H1 (cell line): ENCODE measurements at regions not wholly inside any gene's neighbourhood (a gene's known extent, or its start where the extent isn't known, plus 50 kb on each side); places are given as distances from the start of the nearest gene placed in this dataset.

ENCODE experiments used
- CTCF ChIA-PET: fragments of 300-600 bp; sonication (Branson Sonifier 250); formaldehyde crosslinking; loops from one replicate; lab custom pipeline; 2021; ENCODE audit not compliant: partially characterized antibody; lab: Charles Lee
- POLR2A ChIA-PET: fragments of 300-600 bp; sonication (Branson Sonifier 250); formaldehyde crosslinking; loops from one replicate; lab custom pipeline; 2021; ENCODE audit warnings: inconsistent platforms; ENCODE audit not compliant: partially characterized antibody; lab: Charles Lee
- DNase-seq, 2 experiments: peaks; one replicate each; pipeline versions ENCODE4 v3.0.0 to v3.0.0-alpha.2; 2010 to 2022; ENCODE audit warnings: low spot score in 2 of 2, low read depth in 1 of 2, mixed read lengths in 1 of 2
- FAIRE-seq: peaks from 2 replicates; lab custom pipeline; 2011; peaks lifted over from hg19 to GRCh38; lab: Jason Lieb, UNC
- H2AFZ ChIP-seq: 2 replicates; pipeline ENCODE4 v1.8.1; 2012; ENCODE audit warnings: low read length, inconsistent platforms
- H2AK5ac ChIP-seq: 2 replicates; pipeline ENCODE4 v1.6.1; 2013; ENCODE audit warnings: low read depth, low read length
- H2BK120ac ChIP-seq: replicated peaks from 2 replicates; pipeline ENCODE3; 2013; ENCODE audit warnings: low read depth, low read length, inconsistent platforms
- H2BK12ac ChIP-seq: 2 replicates; pipeline ENCODE4 v1.6.1; 2013; ENCODE audit warnings: low read depth, low read length
- H2BK15ac ChIP-seq: 2 replicates; pipeline ENCODE4 v1.6.1; 2013; ENCODE audit warnings: low read length
- H2BK20ac ChIP-seq: 2 replicates; pipeline ENCODE4 v1.6.1; 2013; ENCODE audit warnings: low read length
- H2BK5ac ChIP-seq: 2 replicates; pipeline ENCODE4 v1.6.1; 2013; ENCODE audit warnings: low read depth, low read length
- H3K14ac ChIP-seq: 2 replicates; pipeline ENCODE4 v1.6.1; 2013; ENCODE audit warnings: inconsistent platforms; ENCODE audit not compliant: insufficient read length
- H3K18ac ChIP-seq: 2 replicates; pipeline ENCODE4 v1.6.1; 2013; ENCODE audit warnings: low read length; ENCODE audit errors: extremely low read depth
- H3K23ac ChIP-seq: 2 replicates; pipeline ENCODE4 v1.6.1; 2013; ENCODE audit warnings: inconsistent platforms; ENCODE audit not compliant: insufficient read length
- H3K23me2 ChIP-seq: 2 replicates; pipeline ENCODE4 v1.6.1; 2013; ENCODE audit warnings: low read depth, low read length
- H3K27ac ChIP-seq: 2 replicates; pipeline ENCODE4 v1.6.1; 2011; ENCODE audit warnings: low read depth, low read length, inconsistent platforms
- H3K27me3 ChIP-seq, 4 experiments: replicated peaks in 1 of 4; 1 replicate in 1 of 4; 2 replicates in 3 of 4; pipeline versions ENCODE4 v1.6.1 to v1.8.1; 2011 to 2013; ENCODE audit warnings: low read length in 3 of 4, mild to moderate bottlenecking in 3 of 4, inconsistent platforms in 2 of 4, mixed read lengths in 2 of 4, moderate library complexity in 1 of 4; ENCODE audit not compliant: control insufficient read depth in 3 of 4, insufficient read depth in 3 of 4; ENCODE audit errors: extremely low read depth in 1 of 4
- H3K36me3 ChIP-seq, 4 experiments: 2 replicates each; pipeline versions ENCODE4 v1.6.1 to v1.8.1; 2011 to 2013; ENCODE audit warnings: mild to moderate bottlenecking in 4 of 4, low read length in 3 of 4, moderate library complexity in 2 of 4, control low read depth in 1 of 4, inconsistent platforms in 1 of 4; ENCODE audit not compliant: insufficient read depth in 4 of 4, control insufficient read depth in 2 of 4
- H3K4ac ChIP-seq: replicated peaks from 2 replicates; pipeline ENCODE3; 2013; ENCODE audit warnings: low read length, low read depth, mixed read lengths, inconsistent platforms; ENCODE audit not compliant: insufficient read length
- H3K4me1 ChIP-seq, 4 experiments: replicated peaks in 1 of 4; 1 replicate in 1 of 4; 2 replicates in 3 of 4; pipeline versions ENCODE4 v1.6.1 to v1.8.1; 2011 to 2013; ENCODE audit warnings: low read length in 3 of 4, inconsistent platforms in 2 of 4, mixed read lengths in 1 of 4; ENCODE audit not compliant: insufficient read depth in 4 of 4, control insufficient read depth in 3 of 4
- H3K4me2 ChIP-seq, 2 experiments: 2 replicates each; pipeline versions ENCODE4 v1.6.1 to v1.8.1; 2011 to 2013; ENCODE audit warnings: low read depth in 2 of 2, low read length in 2 of 2, control low read depth in 1 of 2, inconsistent platforms in 1 of 2, mild to moderate bottlenecking in 1 of 2; ENCODE audit not compliant: insufficient read depth in 1 of 2
- H3K4me3 ChIP-seq, 4 experiments: fragments of 200-600, 300-600 bp in 1 of 4; sonication (generic), shearing (Covaris generic), sonication (Bioruptor Twin) in 1 of 4; 2 replicates each; pipeline versions ENCODE4 v1.5.1 to v1.8.1; 2011 to 2016; ENCODE audit warnings: low read length in 4 of 4, low read depth in 3 of 4, control low read depth in 2 of 4, inconsistent platforms in 2 of 4, mild to moderate bottlenecking in 2 of 4, mixed read lengths in 1 of 4, moderate library complexity in 1 of 4; ENCODE audit not compliant: insufficient read depth in 2 of 4; ENCODE audit errors: extremely low read depth in 1 of 4
- H3K56ac ChIP-seq: replicated peaks from 2 replicates; pipeline ENCODE3; 2013; ENCODE audit warnings: low read depth, mild to moderate bottlenecking, mixed read lengths, low read length, inconsistent platforms; ENCODE audit not compliant: insufficient read length
- H3K79me1 ChIP-seq: 2 replicates; pipeline ENCODE4 v1.6.1; 2013; ENCODE audit warnings: low read depth, low read length, control low read depth
- H3K79me2 ChIP-seq, 2 experiments: 2 replicates each; pipeline versions ENCODE4 v1.6.1 to v1.8.1; 2012 to 2013; ENCODE audit warnings: low read length in 2 of 2, mild to moderate bottlenecking in 2 of 2, inconsistent platforms in 1 of 2; ENCODE audit not compliant: insufficient read depth in 2 of 2, control insufficient read depth in 1 of 2
- H3K9ac ChIP-seq, 4 experiments: replicated peaks in 1 of 4; 1 replicate in 1 of 4; 2 replicates in 3 of 4; pipeline versions ENCODE4 v1.6.1 to v1.8.1; 2011 to 2013; ENCODE audit warnings: low read depth in 3 of 4, low read length in 3 of 4, control low read depth in 2 of 4, mild to moderate bottlenecking in 2 of 4, moderate library complexity in 2 of 4, inconsistent platforms in 1 of 4; ENCODE audit errors: extremely low read depth in 1 of 4
- H3K9me3 ChIP-seq, 2 experiments: 2 replicates each; pipeline versions ENCODE4 v1.6.1 to v1.8.1; 2012 to 2013; ENCODE audit warnings: mild to moderate bottlenecking in 2 of 2, moderate library complexity in 2 of 2, control low read depth in 1 of 2, inconsistent platforms in 1 of 2, low read depth in 1 of 2, low read length in 1 of 2, mixed read lengths in 1 of 2; ENCODE audit not compliant: insufficient read depth in 2 of 2
- H4K20me1 ChIP-seq, 2 experiments: replicated peaks in 1 of 2; 2 replicates each; pipeline versions ENCODE3 to v1.8.1; 2011 to 2013; ENCODE audit warnings: inconsistent platforms in 2 of 2, low read length in 2 of 2, mild to moderate bottlenecking in 1 of 2; ENCODE audit not compliant: insufficient read depth in 2 of 2, control insufficient read depth in 1 of 2
- H4K5ac ChIP-seq: 2 replicates; pipeline ENCODE4 v1.6.1; 2013; ENCODE audit warnings: low read length, low read depth, mixed read lengths, inconsistent platforms; ENCODE audit not compliant: insufficient read length
- H4K8ac ChIP-seq: 2 replicates; pipeline ENCODE4 v1.8.0; 2013; ENCODE audit warnings: mild to moderate bottlenecking, moderate library complexity, low read length, inconsistent platforms; ENCODE audit not compliant: insufficient read depth; ENCODE audit errors: extremely low read depth
- H4K91ac ChIP-seq: replicated peaks from 2 replicates; pipeline ENCODE3; 2013; ENCODE audit warnings: low read length, mixed read lengths, inconsistent platforms; ENCODE audit not compliant: insufficient read length
- CBX8 ChIP-seq: fragments of 300-800, 300-1000 bp; sonication (generic); IDR thresholded peaks from 2 replicates; pipeline ENCODE4 v1.7.1; 2016; ENCODE audit warnings: low read depth, low read length, borderline replicate concordance
- CREB1 ChIP-seq: IDR thresholded peaks from 2 replicates; pipeline ENCODE4 v1.6.1; 2012; ENCODE audit warnings: inconsistent platforms
- CTBP2 ChIP-seq: IDR thresholded peaks from 2 replicates; pipeline ENCODE4 v1.7.0; 2011; ENCODE audit warnings: borderline replicate concordance, mild to moderate bottlenecking, moderate library complexity, mixed read lengths, low read length; ENCODE audit not compliant: insufficient read depth, insufficient read length
- EGR1 ChIP-seq: IDR thresholded peaks from 2 replicates; pipeline ENCODE4 v1.6.1; 2011; ENCODE audit warnings: low read depth, low read length, borderline replicate concordance
- EP300 ChIP-seq, 2 experiments: IDR thresholded peaks; 1 replicate in 1 of 2; 2 replicates in 1 of 2; pipeline ENCODE4 v1.6.1; 2011 to 2012; ENCODE audit warnings: low read depth in 2 of 2, low read length in 2 of 2, mild to moderate bottlenecking in 2 of 2, borderline replicate concordance in 1 of 2, inconsistent platforms in 1 of 2, moderate library complexity in 1 of 2
- FOSL1 ChIP-seq: IDR thresholded peaks from 2 replicates; pipeline ENCODE4 v1.6.1; 2011; ENCODE audit warnings: mild to moderate bottlenecking, low read depth, low read length, moderate library complexity; ENCODE audit not compliant: insufficient read depth
- MAFK ChIP-seq: IDR thresholded peaks from 2 replicates; pipeline ENCODE4 v1.6.1; 2012; ENCODE audit warnings: low read depth, mild to moderate bottlenecking, improper control_type of control experiment, low read length
- MAX ChIP-seq: IDR thresholded peaks from 2 replicates; pipeline ENCODE4 v1.6.1; 2012; ENCODE audit warnings: inconsistent platforms
- RXRA ChIP-seq: IDR thresholded peaks from 2 replicates; pipeline ENCODE4 v1.6.1; 2011; ENCODE audit warnings: low read depth, mild to moderate bottlenecking, low read length, moderate library complexity; ENCODE audit not compliant: insufficient read depth
- SIN3A ChIP-seq, 2 experiments: IDR thresholded peaks in 1 of 2; conservative IDR thresholded peaks in 1 of 2; 2 replicates each; pipeline ENCODE4 v1.6.1; 2011 to 2012; ENCODE audit warnings: low read length in 2 of 2, improper control_type of control experiment in 1 of 2, low read depth in 1 of 2, mild to moderate bottlenecking in 1 of 2
- USF2 ChIP-seq: IDR thresholded peaks from 2 replicates; pipeline ENCODE4 v1.6.1; 2011; ENCODE audit warnings: low read length, improper control_type of control experiment
- YY1 ChIP-seq: IDR thresholded peaks from 2 replicates; pipeline ENCODE4 v1.6.1; 2011; ENCODE audit warnings: low read depth, mild to moderate bottlenecking, low read length
- ZNF274 ChIP-seq: IDR thresholded peaks from 2 replicates; pipeline ENCODE4 v1.7.0; 2012; ENCODE audit warnings: low read length, borderline replicate concordance; ENCODE audit errors: extremely low read depth
- WGBS, 2 experiments: shearing (Covaris generic) in 1 of 2; methylation state at CpG; one replicate each; pipeline versions ENCODE4 v1.1.6 to v1.1.7; 2013 to 2015; ENCODE audit warnings: low lambda C conversion rate in 2 of 2, mixed read lengths in 2 of 2, inconsistent platforms in 1 of 2, low coverage in 1 of 2, missing lambda C conversion rate in 1 of 2; ENCODE audit not compliant: insufficient replicate concordance in 2 of 2, insufficient coverage in 1 of 2, insufficient read length in 1 of 2; ENCODE audit errors: extremely low coverage in 1 of 2, missing lambda C conversion rate in 1 of 2; 5-methylcytosine and 5-hydroxymethylcytosine counted together

- DNase-seq (no peak), FAIRE-seq (no peak)
- Histone ChIP-seq H2BK12ac (no peak overlapping the region), H4K5ac (no peak overlapping the region), H3K79me2 (no peaks in the 10 kb centered on the region), H3K4ac (no peak overlapping the region), H3K4me2 (no peak overlapping the region), H3K27ac (no peak overlapping the region), H3K9me3 (no peaks in the 10 kb centered on the region), H2BK20ac (no peak overlapping the region), H3K4me1 (no peaks in the 10 kb centered on the region), H4K8ac (no peak overlapping the region), H3K79me1 (no peaks in the 10 kb centered on the region), H2AFZ (no peak overlapping the region), H3K4me3 (no peak overlapping the region), H2BK15ac (no peak overlapping the region), H3K27me3 (no peaks in the 10 kb centered on the region), H2AK5ac (no peak overlapping the region), H2BK120ac (no peak overlapping the region), H3K23ac (no peak overlapping the region), H3K9ac (no peak overlapping the region), H3K14ac (no peak overlapping the region), H2BK5ac (no peak overlapping the region), H4K91ac (no peak overlapping the region), H3K18ac (no peak overlapping the region), H4K20me1 (no peaks in the 10 kb centered on the region), H3K56ac (no peak overlapping the region), H3K23me2 (no peaks in the 10 kb centered on the region), H3K36me3 (no peaks in the 10 kb centered on the region)
- POLR2A ChIA-PET, result no interaction called here
- CTCF ChIA-PET, result interaction anchor here (0.6 kb wide), 1 partner anchor 86 kb away, joined by 5 read pairs; no protein-coding TSS in a partner anchor
- WGBS, 2 experiments, result 93% methylated on average over 3 of the region's 3 CpGs; no CpG with 5 or more reads in 1 of the 2 experiments
- TF ChIP-seq EGR1 (no peak), CREB1 (no peak), USF2 (no peak), CTBP2 (no peak), ZNF274 (no peak), FOSL1 (no peak), YY1 (no peak), MAX (no peak), MAFK (no peak), CBX8 (no peak), RXRA (no peak), SIN3A (conservative IDR thresholded peaks at IDR 0.05 in 1 of 2, IDR thresholded peaks at IDR 0.05 in 1 of 2; ENCODE audit: low read depth in 1 of 2, low read length in 2 of 2) (no peak), EP300 (IDR thresholded peaks at IDR 0.05; ENCODE audit: borderline replicate concordance in 1 of 2, low read depth in 2 of 2, low read length in 2 of 2) (no peak)
Measured at GRCh38 chr5:164728733-164729132, 1223.3 kb downstream of the MAT2B start.
